ENCODE measurements at regions not wholly inside any gene's neighbourhood (a gene's known extent, or its start where the extent isn't known, plus 50 kb on each side); places are given as distances from the start of the nearest gene placed in this dataset.

DNA sequence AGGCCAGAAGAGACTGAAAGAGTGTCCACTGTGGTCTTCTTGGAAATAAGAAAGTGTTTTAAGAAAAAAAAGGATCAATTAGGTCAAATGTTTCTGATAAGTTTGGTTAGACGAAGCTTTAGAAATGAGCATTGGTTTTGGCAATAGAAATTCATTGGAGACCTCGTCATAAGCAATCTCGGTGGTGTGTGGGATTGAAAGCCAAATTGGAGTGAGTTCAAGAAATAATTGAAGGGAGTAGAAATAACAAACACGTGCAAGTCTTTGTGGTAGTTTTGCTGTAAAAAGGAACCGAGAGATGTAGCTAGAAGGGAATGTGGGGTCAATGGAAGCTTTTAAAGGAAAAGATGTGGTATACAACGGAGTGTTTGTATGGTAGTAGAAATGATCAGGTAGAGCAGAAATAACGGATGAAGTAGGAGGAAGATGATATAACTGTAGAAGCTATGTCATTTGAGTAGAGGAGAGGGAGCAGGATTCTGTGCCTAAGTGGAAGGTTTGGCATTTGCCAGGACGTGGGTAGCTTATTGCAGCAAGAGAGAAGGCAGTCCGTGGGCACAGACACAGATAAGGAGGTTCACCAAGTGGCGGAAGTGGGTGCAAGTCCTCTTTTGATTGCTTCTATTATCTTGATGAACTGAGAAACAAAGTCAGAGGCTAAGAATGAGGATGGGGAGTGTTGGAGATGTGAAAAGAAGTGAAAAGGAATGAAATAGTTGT lies 146.2 kb downstream of the DACT1 start:
- no peak for DNase-seq (ENCODE audit: low read depth)

DNA sequence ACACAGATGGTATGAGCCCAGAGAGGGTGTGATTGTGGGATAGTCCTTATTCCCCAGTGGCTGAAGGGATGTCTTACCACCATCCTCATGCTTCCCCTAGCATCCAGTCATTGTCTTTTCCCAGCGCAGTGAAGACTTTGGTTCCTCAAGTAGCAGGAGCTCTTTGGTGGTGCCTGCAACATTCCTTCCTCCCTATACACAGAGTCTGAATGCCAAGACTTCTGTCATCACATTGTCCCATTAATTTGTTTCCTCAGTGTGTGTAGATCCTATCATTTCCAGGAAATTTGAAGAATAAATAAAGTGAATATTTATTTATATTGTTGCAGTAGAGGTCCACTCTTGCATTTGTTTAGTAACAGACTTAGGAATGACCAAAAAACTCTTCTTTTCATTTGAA lies 147.2 kb downstream of the DACT1 start:
- DNase-seq (ENCODE audit: low read depth): no peak

DNA sequence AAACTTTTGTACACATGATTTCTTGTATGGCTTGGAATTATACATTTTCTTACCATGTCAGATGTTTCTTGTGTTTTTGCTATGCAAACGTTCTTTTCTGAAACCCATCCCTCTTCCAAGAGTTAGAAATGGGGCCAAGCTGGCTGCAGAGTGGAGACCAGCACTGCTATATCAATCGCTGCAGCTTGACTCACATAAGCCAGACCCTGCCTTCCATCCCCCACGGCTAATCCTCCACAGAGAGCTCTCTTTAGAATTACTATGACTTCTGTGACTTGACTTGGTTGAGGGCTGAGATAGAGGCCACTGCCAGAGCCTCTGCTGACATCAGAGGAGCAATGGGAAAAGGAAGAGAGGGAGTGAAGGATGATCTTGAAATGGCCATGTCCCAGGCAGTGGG lies 147.9 kb downstream of the DACT1 start:
- DNase-seq (ENCODE audit: low read depth): no peak

DNA sequence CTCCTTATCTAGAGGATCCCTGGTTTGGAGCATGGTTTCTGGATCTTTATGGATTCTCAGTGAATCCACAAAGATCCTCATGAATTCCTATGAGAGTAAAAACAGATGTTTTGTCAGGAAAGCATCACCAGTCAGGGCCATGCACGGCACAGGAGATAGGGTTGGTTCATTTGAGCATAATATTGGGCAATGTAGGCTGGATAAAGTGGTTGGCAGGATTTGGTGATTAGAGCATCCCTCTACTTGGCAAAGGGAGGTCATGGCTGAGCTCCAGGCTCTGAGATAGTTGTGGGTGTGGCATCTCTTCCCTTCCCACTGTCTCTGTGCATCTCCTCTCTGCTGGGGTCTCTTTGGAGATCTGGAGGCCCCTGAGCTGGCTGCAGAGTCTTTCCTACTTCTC lies 149.8 kb downstream of the DACT1 start:
- DNase-seq (ENCODE audit: low read depth): no peak

DNA sequence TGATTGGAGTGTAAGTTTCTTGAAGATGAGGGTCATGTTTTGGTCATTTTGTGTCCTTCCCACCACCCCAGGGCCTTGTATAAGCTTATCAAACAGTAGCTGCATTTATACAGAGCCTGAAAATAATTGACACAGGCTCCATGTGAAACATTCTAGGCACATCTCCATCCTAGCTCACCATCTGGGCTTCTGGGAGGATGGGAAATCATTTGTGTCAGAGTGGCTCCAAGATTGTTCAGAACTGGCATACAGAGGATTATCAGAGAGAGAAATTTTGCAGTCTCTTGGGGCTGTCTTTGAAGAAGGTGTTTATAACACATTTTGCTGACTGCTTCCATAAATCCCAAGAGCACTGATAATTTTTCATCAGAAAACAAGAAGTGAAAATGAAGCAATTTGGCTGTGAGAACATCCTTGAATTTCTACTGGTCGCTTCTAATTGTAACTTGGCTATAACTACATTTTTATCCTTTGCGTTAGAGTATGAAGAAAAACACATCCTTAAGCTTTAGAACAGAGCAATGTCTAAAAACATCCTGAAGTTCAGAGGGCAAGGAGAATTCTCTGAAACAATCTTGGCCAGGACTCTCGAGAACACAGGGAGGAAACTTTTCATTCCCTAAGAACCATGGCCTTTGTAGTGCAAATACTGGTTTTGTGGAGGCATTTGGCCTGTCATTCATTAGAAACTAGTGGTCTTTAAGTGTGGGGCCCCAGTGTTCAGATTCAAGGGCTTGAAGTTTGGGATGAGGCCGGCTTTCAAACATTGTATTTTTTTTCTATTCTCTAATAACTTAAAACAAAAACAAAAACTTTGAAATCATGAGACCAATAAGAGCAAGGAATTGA lies 151.1 kb downstream of the DACT1 start:
- DNase-seq (ENCODE audit: low read depth): no peak

DNA sequence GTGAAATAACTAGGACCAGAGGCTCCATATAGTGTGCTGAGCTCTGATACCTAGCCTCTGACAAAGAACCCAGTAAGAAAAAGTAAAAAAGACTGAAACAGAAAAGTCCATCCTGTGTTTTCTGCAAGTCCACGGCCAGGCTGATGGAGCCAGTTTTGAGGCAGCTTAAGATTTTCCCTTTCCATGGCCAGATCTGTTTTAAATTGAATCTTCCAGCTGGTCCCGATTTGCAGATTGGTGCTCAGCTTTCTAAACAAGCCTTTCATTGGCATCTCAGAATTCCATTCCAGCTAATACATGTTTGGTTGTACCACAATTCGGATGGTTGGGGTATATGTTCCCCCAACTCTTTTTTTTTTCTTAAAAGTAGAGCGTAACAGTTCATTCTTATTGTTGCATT lies 152.0 kb downstream of the DACT1 start:
- no peak for DNase-seq (ENCODE audit: low read depth)

DNA sequence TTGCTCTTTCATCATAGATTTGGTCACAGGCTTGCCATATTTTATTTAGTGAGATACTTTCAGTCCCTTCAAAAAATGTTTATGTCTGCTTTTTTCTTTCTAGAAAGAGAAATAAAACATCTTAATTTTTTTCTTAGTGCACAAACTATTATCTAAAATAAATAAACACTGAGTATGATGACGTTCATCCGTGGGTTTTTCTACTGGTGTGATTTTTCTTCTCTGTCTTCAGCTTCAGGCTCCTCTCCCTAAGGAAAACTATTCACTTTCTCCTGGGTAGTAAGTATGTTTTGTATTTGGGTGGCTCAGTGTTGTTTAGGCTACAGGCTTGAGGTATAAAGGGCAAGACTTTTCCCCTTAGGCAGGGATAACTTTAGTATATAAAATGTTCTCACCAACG lies 154.7 kb downstream of the DACT1 start:
- no peak for DNase-seq (ENCODE audit: low read depth)

DNA sequence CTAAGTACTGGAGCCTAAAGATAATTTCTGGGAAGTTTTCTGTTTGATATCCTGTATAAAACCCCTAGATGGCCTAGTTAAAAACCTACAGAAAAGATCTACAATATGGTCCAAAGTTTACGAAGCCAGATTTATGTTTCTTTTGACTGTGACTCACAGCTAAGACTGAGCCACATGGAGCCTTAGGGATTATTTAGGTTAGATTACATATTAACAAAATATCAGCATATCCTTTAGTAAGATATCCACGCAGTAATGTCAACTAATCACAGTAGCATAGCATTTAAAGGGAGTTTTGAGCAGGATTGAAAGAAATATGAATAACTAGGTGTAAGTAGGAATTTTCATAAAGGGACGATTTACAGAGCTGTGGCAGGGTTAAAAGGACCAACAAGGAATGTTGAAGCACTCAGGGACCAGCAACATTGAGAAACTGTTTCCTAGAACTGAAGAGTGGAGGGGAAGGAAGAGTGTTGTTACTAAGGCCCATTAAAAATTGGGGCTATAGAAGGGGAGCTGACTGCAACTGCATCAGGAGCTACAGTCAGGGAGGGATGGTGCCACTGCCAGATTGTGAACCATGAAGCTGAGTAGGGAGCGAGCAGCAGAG lies 155.5 kb downstream of the DACT1 start:
- DNase-seq (ENCODE audit: low read depth): peak; percentile 62

DNA sequence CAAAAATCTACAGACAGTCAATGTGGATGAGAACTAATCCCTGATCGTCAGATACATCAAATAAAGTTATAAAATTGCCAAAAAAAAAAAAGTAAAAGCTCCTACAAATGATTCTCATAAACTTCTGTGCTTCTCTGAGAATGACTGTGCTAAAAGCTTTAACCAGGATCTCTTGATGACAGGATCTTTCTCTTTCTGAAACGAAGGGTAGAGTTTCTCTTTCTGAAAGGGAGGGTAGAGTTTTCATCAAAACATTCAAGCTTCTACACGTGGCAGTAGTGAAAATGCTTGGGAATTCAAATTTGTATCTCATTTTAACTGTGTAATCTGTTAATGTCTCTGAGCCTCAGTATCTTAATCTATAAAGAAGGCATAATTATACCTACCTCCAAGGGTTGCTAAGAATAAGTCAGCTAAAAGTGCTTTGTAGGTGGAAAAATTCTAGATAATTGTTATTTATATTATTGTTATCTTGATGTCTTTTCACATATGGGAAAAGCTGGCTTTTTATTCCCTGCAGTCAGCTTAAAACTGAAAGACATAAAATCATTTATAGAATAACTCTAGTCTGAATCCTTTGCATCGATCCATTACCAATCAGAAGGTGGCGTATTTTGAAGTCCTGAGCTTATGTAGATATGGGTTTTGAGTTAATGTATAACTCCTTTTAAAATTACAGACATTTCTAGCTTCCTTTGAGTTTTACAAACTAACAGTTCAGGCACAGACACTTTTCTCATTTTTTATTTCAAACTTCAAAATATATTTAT lies 157.4 kb downstream of the DACT1 start:
- no peak for DNase-seq (ENCODE audit: low read depth)

DNA sequence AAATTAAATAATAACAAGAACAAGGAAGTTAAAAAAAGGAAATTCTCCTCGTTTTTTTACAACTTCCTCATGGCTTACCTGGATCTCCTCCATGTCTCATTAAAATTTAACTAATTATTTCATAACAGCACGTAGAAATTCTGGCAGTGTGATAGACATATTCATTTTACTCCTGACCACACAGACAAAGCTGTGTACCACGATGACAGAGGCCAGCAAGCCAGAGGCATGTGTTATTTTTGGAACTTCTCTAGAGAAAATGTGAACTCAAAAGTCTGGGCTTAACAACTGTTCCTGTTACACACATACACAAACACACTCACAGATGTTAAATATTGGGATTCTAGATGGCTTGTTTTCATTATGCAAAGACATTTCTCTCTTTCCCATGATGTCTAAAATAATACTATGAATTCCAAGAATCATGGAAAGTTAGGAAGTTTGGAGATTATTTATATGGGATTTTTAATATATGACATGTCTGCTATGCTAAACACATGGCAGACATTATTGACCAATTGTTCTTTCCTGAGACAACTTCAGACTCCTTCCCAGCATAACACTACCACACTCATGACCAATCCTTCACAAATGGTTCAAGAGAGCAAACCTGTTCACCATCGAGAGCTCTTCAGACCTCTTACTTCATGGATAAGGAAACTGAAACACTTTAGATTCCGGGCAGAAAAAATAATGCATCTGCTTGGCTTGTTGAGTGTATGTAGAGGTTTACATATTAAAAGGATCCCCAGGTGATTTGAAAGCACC lies 158.7 kb downstream of the DACT1 start:
- DNase-seq (ENCODE audit: low read depth): peak; percentile 45

DNA sequence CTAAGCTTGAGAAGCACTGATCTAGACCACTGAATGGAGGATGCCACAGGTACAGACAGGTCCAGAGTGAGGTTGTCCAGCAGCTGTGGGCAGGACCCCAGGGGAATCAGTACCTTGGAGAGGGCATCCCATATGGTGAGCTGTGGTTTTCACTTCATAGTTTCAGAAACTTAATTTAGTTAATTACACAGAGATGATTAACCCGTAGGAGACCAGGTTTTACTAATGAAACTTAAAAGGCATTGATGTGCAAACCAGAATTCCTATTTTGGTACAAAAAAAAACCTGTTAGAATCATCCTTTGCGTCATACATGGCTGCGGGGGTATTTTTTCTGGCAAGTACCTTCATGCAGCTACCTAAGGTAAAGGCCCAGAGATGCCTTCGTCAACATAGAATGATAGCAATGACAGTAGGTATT lies 159.3 kb downstream of the DACT1 start:
- peak; percentile 22 for DNase-seq (ENCODE audit: low read depth)

DNA sequence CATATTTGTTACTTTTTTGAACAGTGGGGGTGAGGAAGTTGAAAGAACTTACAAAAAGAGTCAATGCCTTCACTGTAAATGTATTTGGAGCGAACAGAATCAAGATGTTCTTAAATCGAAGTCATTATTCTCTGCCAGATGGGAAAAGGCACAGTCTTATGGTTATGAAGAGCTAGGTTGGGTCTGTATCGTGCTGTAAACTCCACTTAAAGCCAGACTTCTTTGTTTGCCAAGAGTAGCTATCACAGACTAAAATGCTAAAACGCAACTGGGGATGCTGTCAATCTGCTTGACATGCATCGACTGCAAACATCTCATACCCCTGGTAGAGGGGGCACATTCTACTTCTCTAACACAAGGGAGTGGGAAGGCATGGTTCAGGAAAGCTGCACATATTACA lies 160.4 kb downstream of the DACT1 start:
- no peak for DNase-seq (ENCODE audit: low read depth)

DNA sequence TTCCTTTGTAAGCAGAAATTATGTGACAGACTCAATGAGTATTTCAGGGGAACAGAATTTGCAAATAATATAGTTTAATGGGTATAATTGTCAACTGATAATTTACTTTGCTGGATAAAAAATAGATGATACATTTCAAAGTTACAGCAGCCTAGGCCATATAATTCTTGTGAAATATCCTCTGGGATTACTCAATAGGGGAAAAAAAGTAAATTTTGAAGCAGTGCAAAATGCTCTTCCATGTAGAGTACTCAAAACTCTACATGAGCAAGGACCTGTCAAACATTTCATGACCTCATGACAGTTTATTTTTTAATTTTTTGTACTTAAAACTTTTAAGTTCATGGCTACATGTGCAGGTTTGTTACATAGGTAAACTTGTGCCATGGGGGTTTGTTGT lies 163.3 kb downstream of the DACT1 start:
- DNase-seq (ENCODE audit: low read depth): no peak

DNA sequence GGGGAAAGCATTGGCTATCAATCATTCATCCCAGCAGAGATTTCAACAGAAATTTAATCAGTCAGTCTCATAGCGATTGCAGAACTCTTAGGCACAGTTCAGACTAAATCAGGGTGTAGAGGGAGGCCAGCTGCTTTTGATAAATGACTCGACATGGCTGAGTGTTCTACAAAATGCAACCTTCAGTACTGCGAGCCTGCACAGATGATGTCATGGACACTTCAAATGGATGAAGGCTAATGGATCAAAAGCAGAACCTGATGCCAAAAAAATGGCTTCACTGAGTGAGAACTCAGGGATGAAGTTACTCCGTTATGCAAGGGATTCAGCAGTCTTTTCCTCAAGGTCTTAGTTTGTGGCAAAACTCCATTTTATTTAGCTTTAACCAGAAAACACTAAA lies 167.3 kb downstream of the DACT1 start:
- no peak for DNase-seq (ENCODE audit: low read depth)

DNA sequence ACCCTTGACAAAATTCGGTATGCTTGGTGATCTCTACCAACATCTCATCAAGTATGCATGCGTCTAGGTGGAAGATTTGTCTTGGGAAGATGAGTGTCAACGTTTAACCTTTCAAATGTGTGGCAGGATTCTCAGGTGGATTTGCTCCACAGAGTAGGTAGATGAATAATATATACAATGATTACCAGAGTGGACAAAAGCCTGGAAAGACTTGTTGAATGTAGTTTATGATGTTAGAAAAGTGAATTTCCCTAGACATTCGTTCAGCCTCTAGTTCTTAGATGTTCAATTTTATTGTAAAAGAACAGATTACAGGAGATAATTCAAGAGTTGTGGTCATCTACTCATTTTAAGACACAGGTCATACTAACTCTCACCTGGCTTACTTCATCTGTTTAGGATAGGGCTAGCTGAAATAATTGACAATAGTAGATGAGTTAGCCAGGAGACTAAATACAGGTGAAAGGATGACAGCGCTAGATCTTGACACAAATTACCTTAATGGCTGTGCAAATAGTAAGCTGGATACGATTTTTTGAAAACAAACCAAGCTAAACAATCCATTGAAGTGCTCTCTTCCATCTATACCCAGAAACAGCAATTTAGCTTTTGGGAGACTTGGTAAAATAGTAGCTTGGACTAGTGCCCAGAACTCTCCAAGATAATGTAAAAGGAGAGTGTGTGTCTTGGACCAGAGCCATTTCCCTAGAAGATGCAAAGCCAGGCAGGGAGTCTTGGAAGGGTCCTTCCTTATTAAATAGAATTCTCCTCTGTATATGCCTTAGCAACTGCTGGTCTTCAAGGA lies 168.0 kb downstream of the DACT1 start:
- DNase-seq (ENCODE audit: low read depth): peak; percentile 27

DNA sequence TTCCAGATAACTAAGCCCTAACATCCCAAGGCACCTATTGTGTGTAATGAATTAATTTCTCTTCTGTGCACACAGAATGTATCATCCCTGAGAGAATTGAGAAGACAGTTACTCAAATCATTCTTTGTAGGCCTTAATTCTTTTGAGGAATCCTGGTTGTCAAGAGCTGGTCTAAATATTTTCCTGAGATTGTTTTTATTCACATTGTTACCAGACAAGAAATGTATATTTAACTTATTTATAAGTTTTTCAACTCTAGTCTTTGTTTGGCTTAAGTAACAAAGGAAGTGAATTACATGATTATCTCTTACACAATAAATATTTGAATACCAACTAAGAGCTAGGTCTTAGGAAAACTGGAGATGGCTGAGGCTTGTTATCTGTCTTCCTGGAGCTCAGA lies 169.4 kb downstream of the DACT1 start:
- DNase-seq (ENCODE audit: low read depth): no peak

DNA sequence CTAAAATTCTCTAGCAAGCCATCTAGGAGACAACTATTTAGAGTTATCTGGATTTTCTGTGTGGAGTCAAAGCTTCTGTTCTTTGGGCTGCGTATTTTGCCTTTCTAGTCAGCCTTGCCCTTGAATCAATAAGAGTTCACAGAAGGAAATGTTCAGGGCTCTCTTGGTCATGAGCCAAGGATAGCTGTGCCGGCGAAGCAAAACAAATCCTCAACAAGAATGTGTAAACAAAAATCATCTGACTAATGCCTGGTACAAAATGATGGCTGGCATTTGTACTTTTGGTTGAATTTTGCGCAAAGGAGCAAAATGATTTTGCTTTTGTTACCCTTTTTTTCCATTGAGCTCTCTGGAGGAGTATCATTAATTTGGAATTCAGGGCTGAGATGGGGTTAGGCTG lies 171.1 kb downstream of the DACT1 start:
- peak; percentile 35 for DNase-seq (ENCODE audit: low read depth)

DNA sequence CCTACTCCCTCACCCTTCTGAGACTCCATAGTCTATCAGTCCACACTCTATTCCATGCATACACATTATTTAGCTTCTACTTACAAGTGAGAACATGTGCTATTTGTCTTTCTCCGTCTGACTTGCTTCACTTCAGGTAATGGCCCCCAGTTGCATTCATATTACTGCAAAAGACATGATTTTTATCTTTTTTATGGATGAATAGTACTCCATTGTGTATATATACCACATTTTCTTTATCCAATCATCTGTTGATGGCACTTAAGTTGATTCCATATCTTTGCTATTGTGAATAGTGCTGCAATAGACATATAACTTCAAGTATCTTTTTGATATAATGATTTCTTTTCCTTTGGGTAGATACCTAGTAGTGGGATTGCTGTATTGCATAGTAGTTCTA lies 171.8 kb downstream of the DACT1 start:
- no peak for DNase-seq (ENCODE audit: low read depth)

DNA sequence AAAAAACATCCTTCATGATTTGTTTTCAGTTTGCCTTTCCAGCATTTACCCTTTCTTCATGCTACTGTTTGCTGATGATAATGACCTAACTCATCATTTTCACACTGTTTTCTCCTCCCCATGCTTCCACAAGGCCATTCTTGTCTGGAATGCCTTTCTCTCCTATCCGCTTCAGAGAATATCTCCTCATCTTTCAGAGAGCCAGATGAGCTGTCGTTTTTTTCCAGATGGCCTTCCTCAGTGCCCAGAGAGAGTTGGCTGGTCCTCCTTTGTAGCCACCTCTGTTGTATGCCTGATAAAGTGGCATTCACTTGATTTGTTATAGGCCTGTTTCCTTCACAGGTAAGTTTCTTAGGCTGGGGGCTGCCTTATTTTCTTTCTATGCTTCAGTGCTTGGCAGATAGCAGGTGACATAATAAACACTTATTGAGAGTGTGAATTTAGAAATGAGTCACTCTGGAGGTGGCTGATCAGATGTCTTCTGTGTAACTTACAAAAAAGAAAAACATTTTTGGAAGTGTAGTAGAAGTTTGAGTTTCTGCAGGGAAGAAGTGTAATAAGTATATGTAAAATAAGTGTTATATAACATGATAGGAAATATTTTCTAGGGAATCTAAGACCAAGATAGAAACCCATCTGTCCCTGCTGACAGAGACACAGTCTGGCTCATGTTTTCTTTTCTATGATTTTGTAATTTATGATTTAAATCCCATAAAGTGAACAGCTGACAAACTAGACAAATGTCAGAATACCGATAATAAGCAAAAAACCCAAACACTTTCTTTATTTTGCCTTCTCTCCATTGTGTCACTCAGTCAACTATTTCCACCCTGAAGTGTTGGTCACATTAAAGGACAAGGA lies 174.5 kb downstream of the DACT1 start:
- peak; percentile 23 for DNase-seq (ENCODE audit: low read depth)

DNA sequence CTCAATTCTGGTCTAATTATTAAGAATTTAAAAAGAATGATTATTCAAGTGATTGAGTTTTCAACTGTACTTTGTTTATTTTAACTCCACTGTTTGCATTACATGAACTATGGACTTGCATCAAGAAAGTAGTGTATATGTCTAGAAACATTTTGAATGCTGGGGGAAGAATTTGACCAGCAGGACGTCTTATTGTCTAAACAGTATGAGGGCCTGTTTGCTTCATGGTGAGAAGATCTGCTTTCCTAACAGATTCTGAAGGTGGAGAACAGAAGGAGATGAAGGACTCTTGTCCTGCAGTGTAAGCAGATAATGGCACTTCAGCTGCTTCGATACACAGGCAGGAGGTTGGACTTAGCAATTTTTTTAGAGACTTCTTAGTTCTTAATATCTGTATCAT lies 176.0 kb downstream of the DACT1 start:
- no peak for DNase-seq (ENCODE audit: low read depth)
